Adrenal gland (tissue), 9 donors: ENCODE measurements at regions not wholly inside any gene's neighbourhood (a gene's known extent, or its start where the extent isn't known, plus 50 kb on each side); places are given as distances from the start of the nearest gene placed in this dataset.

ENCODE experiments used
- DNase-seq, 7 donors: peaks; one replicate each; pipeline ENCODE4 v3.0.0-alpha.2; 2019 to 2020
- H3K27ac ChIP-seq, 5 donors: fragments of 200-600 bp; sonication (generic) in 4 of 5; 1 replicate in 3 of 5; 2 replicates in 2 of 5; pipeline versions ENCODE4 v1.5.1 to v1.8.0; 2016 to 2020; ENCODE audit warnings: mild to moderate bottlenecking in 1 of 5
- H3K27me3 ChIP-seq: fragments of 200-600 bp; 2 replicates; pipeline ENCODE4 v1.8.0; 2021
- H3K36me3 ChIP-seq, 2 donors: fragments of 200-600 bp; replicated peaks in 1 of 2; 1 replicate in 1 of 2; 2 replicates in 1 of 2; pipeline versions ENCODE4 v1.5.1 to v1.8.0; 2018 to 2022
- H3K4me1 ChIP-seq, 2 donors: fragments of 200-600 bp; replicated peaks in 1 of 2; 1 replicate in 1 of 2; 2 replicates in 1 of 2; pipeline versions ENCODE4 v1.5.1 to v1.8.0; 2018 to 2021
- H3K4me3 ChIP-seq, 4 donors: fragments of 200-600 bp; sonication (generic) in 3 of 4; one replicate each; pipeline ENCODE4 v1.5.1; 2016 to 2018
- H3K9me3 ChIP-seq, 3 donors: fragments of 200-600 bp; sonication (generic) in 1 of 3; replicated peaks in 1 of 3; 1 replicate in 2 of 3; 2 replicates in 1 of 3; pipeline versions ENCODE4 v1.5.1 to v1.8.0; 2016 to 2021
- POLR2A ChIP-seq, 2 donors: fragments of 450-650 bp; IDR thresholded peaks; one replicate each; pipeline ENCODE4 v1.6.1; 2017; ENCODE audit warnings: antibody characterized with exemption in 2 of 2, mild to moderate bottlenecking in 2 of 2, moderate library complexity in 1 of 2
- WGBS, 4 donors: extraction: QIAGEN DNeasy Blood & Tissue Kit in 2 of 4; methylation state at CpG; one replicate each; pipeline versions ENCODE4 v1.1.5 to v1.1.7; 2013 to 2017; 5-methylcytosine and 5-hydroxymethylcytosine counted together
- intact Hi-C, 2 donors: fragments of 100-400 bp; cut with DNase I; formaldehyde crosslinking; loops; one replicate each; pipeline versions ENCODE4 v1.14.1 to v1.15.0; 2022 to 2023
- TF ChIP-seq, protein P1 (sequence below), 6 experiments: fragments of 450-650 bp in 4 of 6; fragments of 200-600 bp in 2 of 6; sonication (generic) in 1 of 6; IDR thresholded peaks; 1 replicate in 5 of 6; 2 replicates in 1 of 6; pipeline versions ENCODE4 v1.5.1 to v1.8.0; 2016 to 2021; ENCODE audit warnings: antibody characterized with exemption in 6 of 6, mild to moderate bottlenecking in 2 of 6, moderate library complexity in 1 of 6
- donor health status: healthy with polysubstance abuse.
- donor health status: Bipolar disorder and iron deficiency.
- donor health status: DM: yes; HTN: yes; CAD: no.
- donor health status: DM: no; HTN: no; CAD: no.
- donor health status: DM: no; HTN: no; CAD: no.

DNA sequence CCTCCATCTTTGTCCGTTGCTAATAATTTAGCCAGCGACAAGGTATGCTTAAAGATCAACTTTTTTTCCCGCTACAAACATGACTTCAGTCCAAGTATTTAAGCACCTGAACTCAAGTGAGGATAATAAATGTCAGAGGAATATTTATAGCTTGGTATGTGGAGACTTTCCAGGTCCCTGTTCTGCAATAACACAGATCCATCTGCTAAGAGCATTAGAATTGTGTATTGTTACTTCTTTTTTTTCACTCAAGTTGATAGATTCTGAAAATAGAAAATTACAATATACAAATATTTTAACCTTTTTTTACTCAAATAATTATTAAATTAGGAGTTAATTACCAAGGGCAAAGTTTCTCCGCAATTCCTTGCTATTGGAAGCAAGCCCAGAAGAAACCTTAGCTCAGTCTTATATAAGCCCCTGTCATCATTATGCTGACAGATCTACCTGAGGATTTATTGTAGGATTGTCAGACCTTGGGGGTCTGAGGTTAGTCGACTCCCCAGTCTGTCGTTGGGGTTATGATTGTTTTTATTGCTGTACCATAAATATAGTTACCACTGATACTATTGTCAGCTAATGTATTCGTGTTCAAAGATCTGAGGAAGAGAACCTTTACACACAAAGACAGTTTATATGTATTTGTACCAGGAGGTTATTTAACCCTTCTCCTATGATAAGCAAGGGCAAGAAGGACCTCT lies 337.9 kb downstream of the TBX15 start:
- intact Hi-C loops: no loop called here
- no peak overlapping the region for H3K4me3 ChIP-seq
- WGBS, 4 donors: 24 to 33% (median 28%) methylated on average over 7 of the region's 7 CpGs
- H3K27me3 ChIP-seq: no peaks in the 10 kb centered on the region
- no peak for TF ChIP-seq POLR2A (IDR thresholded peaks at IDR 0.05)
- TF ChIP-seq, protein P1, sequence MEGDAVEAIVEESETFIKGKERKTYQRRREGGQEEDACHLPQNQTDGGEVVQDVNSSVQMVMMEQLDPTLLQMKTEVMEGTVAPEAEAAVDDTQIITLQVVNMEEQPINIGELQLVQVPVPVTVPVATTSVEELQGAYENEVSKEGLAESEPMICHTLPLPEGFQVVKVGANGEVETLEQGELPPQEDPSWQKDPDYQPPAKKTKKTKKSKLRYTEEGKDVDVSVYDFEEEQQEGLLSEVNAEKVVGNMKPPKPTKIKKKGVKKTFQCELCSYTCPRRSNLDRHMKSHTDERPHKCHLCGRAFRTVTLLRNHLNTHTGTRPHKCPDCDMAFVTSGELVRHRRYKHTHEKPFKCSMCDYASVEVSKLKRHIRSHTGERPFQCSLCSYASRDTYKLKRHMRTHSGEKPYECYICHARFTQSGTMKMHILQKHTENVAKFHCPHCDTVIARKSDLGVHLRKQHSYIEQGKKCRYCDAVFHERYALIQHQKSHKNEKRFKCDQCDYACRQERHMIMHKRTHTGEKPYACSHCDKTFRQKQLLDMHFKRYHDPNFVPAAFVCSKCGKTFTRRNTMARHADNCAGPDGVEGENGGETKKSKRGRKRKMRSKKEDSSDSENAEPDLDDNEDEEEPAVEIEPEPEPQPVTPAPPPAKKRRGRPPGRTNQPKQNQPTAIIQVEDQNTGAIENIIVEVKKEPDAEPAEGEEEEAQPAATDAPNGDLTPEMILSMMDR (IDR thresholded peaks at IDR 0.05): no peak
- no peaks in the 10 kb centered on the region for H3K36me3 ChIP-seq
- no peak for DNase-seq
- H3K9me3 ChIP-seq: no peaks in the 10 kb centered on the region
- no peaks in the 10 kb centered on the region for H3K4me1 ChIP-seq
- no peak overlapping the region for H3K27ac ChIP-seq

DNA sequence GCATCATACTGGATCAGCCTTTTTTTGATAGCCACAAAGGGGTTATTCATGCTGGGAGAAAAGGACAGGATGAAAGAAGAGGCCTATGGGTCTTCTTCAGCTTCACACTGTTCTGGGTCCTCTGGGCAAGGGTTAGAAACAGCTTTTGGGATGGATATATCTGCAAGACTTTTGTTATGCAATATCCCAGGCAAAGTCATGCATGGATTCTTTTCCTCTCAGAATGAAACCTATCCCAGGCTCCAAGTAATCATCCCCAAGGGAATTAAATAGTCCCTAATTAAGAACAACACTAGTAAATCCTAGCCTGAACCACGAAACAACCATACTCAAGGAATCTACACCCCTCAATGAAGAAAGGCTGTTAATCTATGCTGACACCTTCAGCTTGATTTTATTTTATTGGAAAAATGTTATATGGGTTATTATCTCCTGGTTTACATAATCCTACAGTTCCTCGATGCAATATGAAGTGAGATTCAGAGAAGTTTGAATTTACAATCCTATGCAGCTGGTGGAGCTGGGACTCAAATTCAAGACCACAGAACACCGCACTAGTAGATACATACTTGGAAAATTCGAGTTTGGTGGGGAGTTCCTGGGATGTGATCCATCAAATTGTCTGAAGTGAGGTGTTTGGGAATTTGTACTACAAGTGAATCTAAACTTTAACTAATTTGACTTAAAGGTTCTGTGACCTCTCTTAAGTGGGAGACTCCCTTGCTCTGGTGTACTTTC lies 338.6 kb downstream of the TBX15 start:
- intact Hi-C loops: no loop called here
- no peak for TF ChIP-seq POLR2A (IDR thresholded peaks at IDR 0.05)
- TF ChIP-seq, protein P1 (IDR thresholded peaks at IDR 0.05): no peak
- no peak for DNase-seq
- Histone ChIP-seq H3K27me3 (no peaks in the 10 kb centered on the region), H3K4me1 (no peaks in the 10 kb centered on the region), H3K9me3 (no peaks in the 10 kb centered on the region), H3K4me3 (no peak overlapping the region), H3K27ac (no peak overlapping the region), H3K36me3 (no peaks in the 10 kb centered on the region)
- WGBS, 4 donors: 44 to 58% (median 48%) methylated on average over 4 of the region's 4 CpGs

DNA sequence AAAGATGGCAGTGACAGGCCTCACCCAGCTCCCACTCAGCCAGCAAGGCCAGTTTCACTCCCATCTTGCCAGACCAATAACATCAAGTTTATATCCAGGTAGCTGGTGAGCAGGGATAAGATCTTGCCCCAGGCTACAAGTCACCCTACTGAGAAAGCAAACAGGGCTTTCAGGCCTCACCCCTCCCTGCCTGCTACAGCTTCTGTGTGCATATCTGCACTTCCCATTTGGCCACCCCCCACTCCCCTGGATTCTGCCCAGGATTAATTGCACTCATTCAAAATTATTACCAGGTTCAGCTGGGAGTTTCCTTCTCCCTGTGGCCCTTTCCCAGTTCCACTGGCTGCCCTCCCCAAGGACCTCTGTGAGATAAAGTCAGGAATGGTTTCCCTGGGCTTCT lies 352.1 kb downstream of the TBX15 start:
- no peaks in the 10 kb centered on the region for H3K9me3 ChIP-seq
- no peaks in the 10 kb centered on the region for H3K36me3 ChIP-seq
- DNase-seq: no peak
- no peak overlapping the region for H3K4me3 ChIP-seq
- intact Hi-C loops: no loop called here
- no peaks in the 10 kb centered on the region for H3K4me1 ChIP-seq
- no peak overlapping the region for H3K27ac ChIP-seq
- TF ChIP-seq, protein P1 (IDR thresholded peaks at IDR 0.05): no peak
- no peak for TF ChIP-seq POLR2A (IDR thresholded peaks at IDR 0.05)
- no peaks in the 10 kb centered on the region for H3K27me3 ChIP-seq

DNA sequence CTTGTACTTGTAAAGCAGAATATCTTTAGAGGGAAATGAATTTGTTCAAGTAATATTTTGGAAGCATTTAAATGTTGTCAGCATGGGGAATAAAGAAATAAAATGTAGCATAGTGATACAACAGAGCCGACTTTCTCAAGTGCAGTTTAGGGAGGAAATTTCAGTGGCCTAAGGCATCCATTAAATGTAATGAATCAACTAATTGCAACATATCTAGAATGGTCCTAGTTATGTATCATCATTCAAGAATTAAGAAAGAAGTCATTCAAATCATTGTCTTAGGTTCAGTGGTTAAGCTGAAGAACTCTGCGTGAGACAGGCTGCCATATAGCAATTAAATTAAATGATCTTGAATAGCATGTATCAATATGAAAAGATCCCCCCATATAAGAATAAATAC lies 360.7 kb downstream of the TBX15 start:
- 69 to 84% (median 78%) methylated on average over 2 of the region's 2 CpGs for WGBS, 4 donors

More for the DNA sequence above, 360.7 kb downstream of the TBX15 start:
- Histone ChIP-seq H3K36me3 (no peaks in the 10 kb centered on the region), H3K9me3 (no peaks in the 10 kb centered on the region), H3K27ac (no peak overlapping the region), H3K4me3 (no peak overlapping the region), H3K4me1 (no peaks in the 10 kb centered on the region), H3K27me3 (no peaks in the 10 kb centered on the region)
- no peak for TF ChIP-seq POLR2A (IDR thresholded peaks at IDR 0.05)
- TF ChIP-seq, protein P1 (IDR thresholded peaks at IDR 0.05): no peak
- no peak for DNase-seq
- intact Hi-C loops: no loop called here
